Activated naive CD4-positive, alpha-beta T cell treated with anti-CD3 and anti-CD28 coated beads, Interleukin-2, amount 10 ng/mL, durations not matched to agents 7 days and 5 days (primary cell): ENCODE measurements at regions not wholly inside any gene's neighbourhood (a gene's known extent, or its start where the extent isn't known, plus 50 kb on each side); places are given as distances from the start of the nearest gene placed in this dataset.

Experiments
- CTCF ChIA-PET: fragments of 350-600 bp; sonication (Branson Sonifier 250); formaldehyde crosslinking; loops from one replicate; lab custom pipeline; 2021; ENCODE audit warnings: antibody characterized with exemption; lab: Charles Lee
- DNase-seq: peaks from one replicate; pipeline ENCODE4 v3.0.0-alpha.2; 2020
- H3K27ac Mint-ChIP-seq: one replicate; pipeline ENCODE4 v1.8.0; 2021; ENCODE audit warnings: mild to moderate bottlenecking, moderate library complexity, mixed read lengths
- H3K27me3 Mint-ChIP-seq: one replicate; pipeline ENCODE4 v1.8.0; 2021; ENCODE audit warnings: mild to moderate bottlenecking, mixed read lengths
- H3K36me3 Mint-ChIP-seq: one replicate; pipeline ENCODE4 v1.8.0; 2021; ENCODE audit warnings: mixed read lengths
- H3K4me1 Mint-ChIP-seq: one replicate; pipeline ENCODE4 v1.8.0; 2021; ENCODE audit warnings: mixed read lengths
- H3K4me3 Mint-ChIP-seq: one replicate; pipeline ENCODE4 v1.8.0; 2021; ENCODE audit warnings: mild to moderate bottlenecking, moderate library complexity, mixed read lengths
- H3K9me3 Mint-ChIP-seq: one replicate; pipeline ENCODE4 v1.8.0; 2021; ENCODE audit warnings: mixed read lengths

- Mint-ChIP-seq H3K36me3 (no peaks in the 10 kb centered on the region), H3K9me3 (no peaks in the 10 kb centered on the region), H3K4me3 (no peak overlapping the region), H3K4me1 (peaks cover 4% of the 10 kb centered on the region), H3K27me3 (no peaks in the 10 kb centered on the region), H3K27ac (no peak overlapping the region)
- CTCF ChIA-PET = no interaction called here
- no peak for DNase-seq
These were observed 152.8 kb downstream of the BCL11A start for GRCh38 chr2:60400462-60401246.

GRCh38 chr2:60394463-60394862, 159.0 kb downstream of the BCL11A start:
- Mint-ChIP-seq H3K9me3 (no peaks in the 10 kb centered on the region), H3K4me3 (no peak overlapping the region), H3K27ac (no peak overlapping the region), H3K27me3 (peaks cover 8% of the 10 kb centered on the region), H3K4me1 (no peaks in the 10 kb centered on the region), H3K36me3 (no peaks in the 10 kb centered on the region)
- no peak for DNase-seq
- CTCF ChIA-PET = no interaction called here

GRCh38 chr2:60391649-60392375, 161.6 kb downstream of the BCL11A start:
- no peaks in the 10 kb centered on the region for H3K4me1 Mint-ChIP-seq
- H3K27me3 Mint-ChIP-seq = peaks cover 19% of the 10 kb centered on the region
- no peak overlapping the region for H3K4me3 Mint-ChIP-seq
- DNase-seq = no peak
- CTCF ChIA-PET = no interaction called here
- H3K36me3 Mint-ChIP-seq = no peaks in the 10 kb centered on the region
- H3K27ac Mint-ChIP-seq = no peak overlapping the region
- H3K9me3 Mint-ChIP-seq = no peaks in the 10 kb centered on the region

GRCh38 chr2:60391230-60391629, 162.2 kb downstream of the BCL11A start:
- Mint-ChIP-seq H3K4me3 (no peak overlapping the region), H3K9me3 (no peaks in the 10 kb centered on the region), H3K36me3 (no peaks in the 10 kb centered on the region), H3K4me1 (no peaks in the 10 kb centered on the region), H3K27ac (no peak overlapping the region), H3K27me3 (peaks cover 19% of the 10 kb centered on the region)
- CTCF ChIA-PET = no interaction called here
- no peak for DNase-seq

- Mint-ChIP-seq H3K4me1 (no peaks in the 10 kb centered on the region), H3K27ac (no peak overlapping the region), H3K36me3 (no peaks in the 10 kb centered on the region), H3K4me3 (no peak overlapping the region), H3K27me3 (peaks cover 19% of the 10 kb centered on the region), H3K9me3 (no peaks in the 10 kb centered on the region)
- DNase-seq = no peak
- CTCF ChIA-PET = no interaction called here
These were observed 167.0 kb downstream of the BCL11A start for GRCh38 chr2:60386436-60386835.

- Mint-ChIP-seq H3K27me3 (peaks cover 19% of the 10 kb centered on the region), H3K9me3 (no peaks in the 10 kb centered on the region), H3K4me1 (no peaks in the 10 kb centered on the region), H3K27ac (no peak overlapping the region), H3K36me3 (no peaks in the 10 kb centered on the region), H3K4me3 (no peak overlapping the region)
- DNase-seq = no peak
- CTCF ChIA-PET = no interaction called here
These were observed 167.8 kb downstream of the BCL11A start for GRCh38 chr2:60385648-60386047.

- DNase-seq = no peak
- Mint-ChIP-seq H3K9me3 (no peaks in the 10 kb centered on the region), H3K27ac (no peak overlapping the region), H3K36me3 (no peaks in the 10 kb centered on the region), H3K4me3 (no peak overlapping the region), H3K4me1 (peaks cover 3% of the 10 kb centered on the region), H3K27me3 (peaks cover 12% of the 10 kb centered on the region)
- CTCF ChIA-PET = no interaction called here
These were observed 169.9 kb downstream of the BCL11A start for GRCh38 chr2:60383401-60384143.

GRCh38 chr2:60380411-60380810, 173.0 kb downstream of the BCL11A start:
- no peaks in the 10 kb centered on the region for H3K9me3 Mint-ChIP-seq
- CTCF ChIA-PET = no interaction called here
- H3K4me1 Mint-ChIP-seq = peaks cover 3% of the 10 kb centered on the region
- no peak for DNase-seq
- no peaks in the 10 kb centered on the region for H3K36me3 Mint-ChIP-seq
- H3K27ac Mint-ChIP-seq = no peak overlapping the region
- no peak overlapping the region for H3K4me3 Mint-ChIP-seq
- peaks cover 11% of the 10 kb centered on the region for H3K27me3 Mint-ChIP-seq

GRCh38 chr2:60379684-60380083, 173.8 kb downstream of the BCL11A start:
- CTCF ChIA-PET = no interaction called here
- DNase-seq = no peak
- Mint-ChIP-seq H3K36me3 (no peaks in the 10 kb centered on the region), H3K27ac (no peak overlapping the region), H3K27me3 (peaks cover 15% of the 10 kb centered on the region), H3K9me3 (no peaks in the 10 kb centered on the region), H3K4me3 (no peak overlapping the region), H3K4me1 (peaks cover 3% of the 10 kb centered on the region)

GRCh38 chr2:60379216-60379615, 174.2 kb downstream of the BCL11A start:
- no peak overlapping the region for H3K27ac Mint-ChIP-seq
- H3K9me3 Mint-ChIP-seq = no peaks in the 10 kb centered on the region
- no peaks in the 10 kb centered on the region for H3K36me3 Mint-ChIP-seq
- DNase-seq = no peak
- peaks cover 15% of the 10 kb centered on the region for H3K27me3 Mint-ChIP-seq
- CTCF ChIA-PET = interaction anchor here (0.6 kb wide), 1 partner anchor 1245 kb away, joined by 4 read pairs; no protein-coding TSS in a partner anchor
- no peak overlapping the region for H3K4me3 Mint-ChIP-seq
- H3K4me1 Mint-ChIP-seq = peaks cover 3% of the 10 kb centered on the region

GRCh38 chr2:60377825-60378224, 175.6 kb downstream of the BCL11A start:
- no peaks in the 10 kb centered on the region for H3K36me3 Mint-ChIP-seq
- no peak overlapping the region for H3K4me3 Mint-ChIP-seq
- no peaks in the 10 kb centered on the region for H3K9me3 Mint-ChIP-seq
- CTCF ChIA-PET = no interaction called here
- DNase-seq = no peak
- peaks cover 3% of the 10 kb centered on the region for H3K4me1 Mint-ChIP-seq
- H3K27me3 Mint-ChIP-seq = peaks cover 10% of the 10 kb centered on the region
- H3K27ac Mint-ChIP-seq = no peak overlapping the region

- CTCF ChIA-PET = no interaction called here
- no peak overlapping the region for H3K27ac Mint-ChIP-seq
- H3K9me3 Mint-ChIP-seq = no peaks in the 10 kb centered on the region
- H3K4me1 Mint-ChIP-seq = peaks cover 3% of the 10 kb centered on the region
- H3K4me3 Mint-ChIP-seq = no peak overlapping the region
- no peaks in the 10 kb centered on the region for H3K36me3 Mint-ChIP-seq
- no peak for DNase-seq
- peaks cover 23% of the 10 kb centered on the region for H3K27me3 Mint-ChIP-seq
These were observed 177.2 kb downstream of the BCL11A start for GRCh38 chr2:60376252-60376651.

- Mint-ChIP-seq H3K9me3 (no peaks in the 10 kb centered on the region), H3K4me3 (no peak overlapping the region), H3K27me3 (peaks cover 23% of the 10 kb centered on the region), H3K27ac (no peak overlapping the region), H3K4me1 (no peaks in the 10 kb centered on the region), H3K36me3 (no peaks in the 10 kb centered on the region)
- DNase-seq = no peak
- CTCF ChIA-PET = no interaction called here
These were observed 181.8 kb downstream of the BCL11A start for GRCh38 chr2:60371681-60372080.

- H3K9me3 Mint-ChIP-seq = no peaks in the 10 kb centered on the region
These were observed 182.2 kb downstream of the BCL11A start for GRCh38 chr2:60371219-60371618.

More at GRCh38 chr2:60371219-60371618, 182.2 kb downstream of the BCL11A start:
- Mint-ChIP-seq H3K4me1 (no peaks in the 10 kb centered on the region), H3K27ac (no peak overlapping the region), H3K36me3 (no peaks in the 10 kb centered on the region), H3K4me3 (no peak overlapping the region), H3K27me3 (peaks cover 23% of the 10 kb centered on the region)
- CTCF ChIA-PET = no interaction called here
- no peak for DNase-seq
